Right lobe of liver (tissue), 6 donors: ENCODE measurements at regions not wholly inside any gene's neighbourhood (a gene's known extent, or its start where the extent isn't known, plus 50 kb on each side); places are given as distances from the start of the nearest gene placed in this dataset.
"Not testable (repeated sequence)": the region's sequence is repeated elsewhere in the genome, so short reads cannot be mapped to it uniquely, and the experiment has no call there.

Source experiments
- ATAC-seq, 4 donors: fragments of 200-7000 bp; cut with Tn5 transposase; one replicate each; pipeline ENCODE4 v1.9.1; 2020; ENCODE audit warnings: mild to moderate bottlenecking in 4 of 4, moderate library complexity in 4 of 4
- DNase-seq, 3 donors: peaks; one replicate each; pipeline ENCODE4 v3.0.0-alpha.2; 2020
- H3K27ac ChIP-seq, 3 donors: fragments of 200-600 bp; one replicate each; pipeline ENCODE4 v1.8.0; 2022
- H3K27me3 ChIP-seq, 2 donors: fragments of 200-600 bp; one replicate each; pipeline ENCODE4 v1.8.0; 2022
- H3K36me3 ChIP-seq, 4 donors: fragments of 200-600 bp; sonication (generic) in 1 of 4; one replicate each; pipeline versions ENCODE4 v1.5.1 to v1.8.0; 2017 to 2022; ENCODE audit warnings: control low read depth in 1 of 4
- H3K4me1 ChIP-seq, 4 donors: fragments of 200-600 bp; sonication (generic) in 1 of 4; one replicate each; pipeline versions ENCODE4 v1.5.1 to v1.8.0; 2017 to 2022; ENCODE audit warnings: control low read depth in 1 of 4
- H3K4me3 ChIP-seq, 3 donors: fragments of 200-600 bp; one replicate each; pipeline ENCODE4 v1.8.0; 2022
- H3K9me3 ChIP-seq, 4 donors: fragments of 200-600 bp; sonication (generic) in 1 of 4; one replicate each; pipeline versions ENCODE4 v1.5.1 to v1.8.0; 2017 to 2022; ENCODE audit warnings: control low read depth in 1 of 4
- POLR2A ChIP-seq: fragments of 450-650 bp; IDR thresholded peaks from one replicate; pipeline ENCODE4 v1.6.1; 2017; ENCODE audit warnings: antibody characterized with exemption, mild to moderate bottlenecking
- WGBS: methylation state at CpG from one replicate; pipeline ENCODE4 v1.1.6; 2018; ENCODE audit warnings: low coverage, low lambda C conversion rate; ENCODE audit not compliant: insufficient coverage; ENCODE audit errors: missing lambda C conversion rate; 5-methylcytosine and 5-hydroxymethylcytosine counted together
- intact Hi-C, 2 donors: fragments of 100-400 bp; cut with DNase I; formaldehyde crosslinking; loops; one replicate each; pipeline versions ENCODE4 v1.11.2 to v1.14.1; 2022
- TF ChIP-seq, protein P1 (sequence below), 4 donors: fragments of 200-600 bp in 3 of 4; fragments of 450-650 bp in 1 of 4; IDR thresholded peaks; one replicate each; pipeline versions ENCODE4 v1.5.1 to v1.8.0; 2016 to 2022; ENCODE audit warnings: antibody characterized with exemption in 4 of 4, mild to moderate bottlenecking in 2 of 4
- donor health status: DM: no; HTN: yes; CAD: no.
- donor health status: DM: no; HTN: no; CAD: no.
- donor health status: DM: no; HTN: no; CAD: no.
- donor health status: DM: no; HTN: yes; CAD: no.
- donor health status: DM: no; HTN: yes; CAD: no.

DNA sequence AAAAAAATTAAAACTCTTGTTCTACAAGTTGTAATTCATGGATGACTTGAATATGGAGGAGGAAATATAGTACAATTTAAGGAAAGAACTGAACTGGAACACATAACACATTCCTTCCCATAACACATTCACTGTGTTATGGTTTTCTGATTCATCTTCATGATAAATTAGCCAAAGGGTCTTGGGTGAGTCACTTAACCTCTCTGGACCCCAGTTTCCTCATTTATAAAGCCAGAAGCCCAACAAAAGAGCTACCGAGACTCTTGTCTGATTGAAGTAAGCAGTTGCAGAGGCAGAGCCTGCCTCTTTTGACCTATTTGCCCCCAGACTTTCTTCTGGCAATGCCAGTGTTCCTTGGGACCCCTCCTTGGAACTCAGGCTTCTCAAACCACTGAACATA, 161.9 kb upstream of the KCTD3 start:
- intact Hi-C loops, result no loop called here
- DNase-seq (no peak), ATAC-seq (no peak)
- Histone ChIP-seq H3K9me3 (no peaks in the 10 kb centered on the region), H3K4me3 (no peak overlapping the region), H3K27ac (no peak overlapping the region), H3K4me1 (no peaks in the 10 kb centered on the region), H3K36me3 (no peaks in the 10 kb centered on the region), H3K27me3 (no peaks in the 10 kb centered on the region)
- TF ChIP-seq POLR2A, result no peak
- TF ChIP-seq, protein P1, sequence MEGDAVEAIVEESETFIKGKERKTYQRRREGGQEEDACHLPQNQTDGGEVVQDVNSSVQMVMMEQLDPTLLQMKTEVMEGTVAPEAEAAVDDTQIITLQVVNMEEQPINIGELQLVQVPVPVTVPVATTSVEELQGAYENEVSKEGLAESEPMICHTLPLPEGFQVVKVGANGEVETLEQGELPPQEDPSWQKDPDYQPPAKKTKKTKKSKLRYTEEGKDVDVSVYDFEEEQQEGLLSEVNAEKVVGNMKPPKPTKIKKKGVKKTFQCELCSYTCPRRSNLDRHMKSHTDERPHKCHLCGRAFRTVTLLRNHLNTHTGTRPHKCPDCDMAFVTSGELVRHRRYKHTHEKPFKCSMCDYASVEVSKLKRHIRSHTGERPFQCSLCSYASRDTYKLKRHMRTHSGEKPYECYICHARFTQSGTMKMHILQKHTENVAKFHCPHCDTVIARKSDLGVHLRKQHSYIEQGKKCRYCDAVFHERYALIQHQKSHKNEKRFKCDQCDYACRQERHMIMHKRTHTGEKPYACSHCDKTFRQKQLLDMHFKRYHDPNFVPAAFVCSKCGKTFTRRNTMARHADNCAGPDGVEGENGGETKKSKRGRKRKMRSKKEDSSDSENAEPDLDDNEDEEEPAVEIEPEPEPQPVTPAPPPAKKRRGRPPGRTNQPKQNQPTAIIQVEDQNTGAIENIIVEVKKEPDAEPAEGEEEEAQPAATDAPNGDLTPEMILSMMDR (IDR thresholded peaks at IDR 0.05), result no peak
- WGBS, result 40% methylated on average over 1 of the region's 1 CpG

DNA sequence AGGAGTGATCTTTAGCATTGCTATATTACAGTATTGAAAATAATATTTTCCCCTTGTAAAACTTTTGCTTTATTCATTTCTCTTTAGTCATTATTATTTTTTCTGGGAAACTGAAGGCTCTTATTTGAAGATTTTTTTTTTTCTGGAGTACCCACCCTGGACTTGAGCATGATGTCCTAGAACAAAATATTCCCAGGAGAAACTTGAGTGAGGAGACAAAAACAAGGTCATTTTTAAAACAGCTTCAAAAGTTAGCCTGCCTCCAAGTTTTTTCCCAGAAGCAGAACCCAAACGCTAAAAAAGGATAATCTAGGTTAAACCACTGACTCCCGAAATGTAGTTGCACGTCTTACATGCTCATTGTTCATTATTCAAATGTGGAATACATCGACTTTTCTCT, 160.2 kb upstream of the KCTD3 start:
- Histone ChIP-seq H3K4me1 (no peaks in the 10 kb centered on the region), H3K27ac (no peak overlapping the region), H3K36me3 (no peaks in the 10 kb centered on the region), H3K27me3 (no peaks in the 10 kb centered on the region), H3K4me3 (no peak overlapping the region), H3K9me3 (no peaks in the 10 kb centered on the region)
- no peak for TF ChIP-seq POLR2A
- TF ChIP-seq, protein P1 (IDR thresholded peaks at IDR 0.05), result no peak
- WGBS, result 53% methylated on average over 4 of the region's 4 CpGs
- no peak for ATAC-seq
- DNase-seq, result no peak
- intact Hi-C loops, result no loop called here

DNA sequence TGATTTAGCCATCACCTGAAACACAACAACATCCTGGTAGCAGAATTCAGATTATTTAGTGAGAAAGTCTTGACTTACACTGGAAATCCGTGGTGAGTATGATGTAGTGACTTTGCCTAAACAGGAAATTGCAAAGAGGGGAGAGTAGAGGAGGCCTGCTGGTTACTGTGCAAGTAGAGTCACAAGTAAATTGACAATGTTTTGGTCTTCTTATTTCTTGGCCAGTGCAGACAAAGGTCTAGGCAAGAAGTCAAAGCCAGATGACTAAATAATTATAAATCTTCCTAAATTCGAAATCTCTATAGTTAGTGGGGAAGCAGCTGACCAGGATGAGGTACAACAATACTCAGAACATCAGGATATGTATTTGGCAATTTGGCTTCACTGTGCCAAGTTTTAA, 159.5 kb upstream of the KCTD3 start:
- no peak for DNase-seq
- WGBS, result 7% methylated on average over 2 of the region's 2 CpGs
- Histone ChIP-seq H3K4me1 (no peaks in the 10 kb centered on the region), H3K36me3 (no peaks in the 10 kb centered on the region), H3K9me3 (no peaks in the 10 kb centered on the region), H3K4me3 (no peak overlapping the region), H3K27me3 (no peaks in the 10 kb centered on the region), H3K27ac (no peak overlapping the region)
- TF ChIP-seq, protein P1 (IDR thresholded peaks at IDR 0.05), result no peak
- no peak for TF ChIP-seq POLR2A
- intact Hi-C loops, result no loop called here
- ATAC-seq, result no peak

GRCh38 chr1:215409546-215409945, 157.6 kb upstream of the KCTD3 start:
- H3K4me3 ChIP-seq, DNase-seq, H3K27me3 ChIP-seq, H3K27ac ChIP-seq, H3K9me3 ChIP-seq, ATAC-seq, H3K36me3 ChIP-seq, intact Hi-C loops, H3K4me1 ChIP-seq: not testable (repeated sequence)
- WGBS, result 92% methylated on average over 4 of the region's 4 CpGs

DNA sequence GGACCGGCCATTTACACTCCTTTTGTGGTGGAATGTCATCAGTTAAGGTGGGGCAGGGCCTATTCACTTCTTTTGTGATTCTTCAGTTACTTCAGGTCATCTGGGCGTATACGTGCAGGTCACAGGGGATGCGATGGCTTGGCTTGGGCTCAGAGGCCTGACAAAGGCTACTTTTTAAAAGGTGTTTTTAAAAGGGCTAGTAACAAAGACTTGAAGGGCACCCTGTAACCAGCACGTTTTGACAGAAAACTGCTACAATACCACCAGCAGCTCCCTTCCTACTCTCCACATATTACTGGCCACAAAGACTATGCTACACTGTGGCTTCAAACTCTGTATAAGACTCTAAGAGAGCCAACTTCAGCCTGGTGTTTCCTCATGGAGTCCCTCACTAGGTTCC, 151.6 kb upstream of the KCTD3 start:
- ATAC-seq, H3K4me3 ChIP-seq, H3K4me1 ChIP-seq, H3K9me3 ChIP-seq, intact Hi-C loops, H3K27ac ChIP-seq, H3K36me3 ChIP-seq, DNase-seq, H3K27me3 ChIP-seq: not testable (repeated sequence)
- WGBS, result no CpG with 5 or more reads among the region's 5 CpGs

DNA sequence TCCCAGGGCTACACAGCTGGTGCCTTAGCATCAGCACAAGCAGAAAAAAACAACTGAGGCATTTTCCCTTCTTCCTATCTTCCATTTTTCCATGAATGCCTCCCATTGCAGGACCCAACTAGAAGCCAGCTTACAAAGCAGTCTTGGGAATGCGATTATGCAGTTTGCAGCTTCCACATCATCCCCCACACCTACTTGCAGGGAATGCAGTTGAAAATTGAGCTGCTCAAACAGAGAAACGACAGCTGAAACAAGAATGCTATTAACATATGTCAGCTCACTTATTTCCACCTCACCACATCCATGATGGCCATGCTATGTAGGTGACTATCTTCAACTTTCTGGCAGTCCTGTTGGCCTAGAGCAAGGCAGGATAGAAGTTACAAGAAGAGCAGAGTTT, 150.6 kb upstream of the KCTD3 start:
- 37% methylated on average over 2 of the region's 2 CpGs for WGBS
- no peaks in the 10 kb centered on the region for H3K36me3 ChIP-seq
- H3K27ac ChIP-seq, result no peak overlapping the region
- intact Hi-C loops, result no loop called here
- no peaks in the 10 kb centered on the region for H3K27me3 ChIP-seq
- ATAC-seq (no peak), DNase-seq (no peak)
- no peaks in the 10 kb centered on the region for H3K9me3 ChIP-seq
- H3K4me1 ChIP-seq, result no peaks in the 10 kb centered on the region
- no peak overlapping the region for H3K4me3 ChIP-seq
- TF ChIP-seq POLR2A, result no peak
- TF ChIP-seq, protein P1 (IDR thresholded peaks at IDR 0.05), result no peak
